Caki2 (cell line): ENCODE measurements at regions not wholly inside any gene's neighbourhood (a gene's known extent, or its start where the extent isn't known, plus 50 kb on each side); places are given as distances from the start of the nearest gene placed in this dataset.

Experiments
- DNase-seq: peaks from one replicate; pipeline ENCODE4 v3.0.0-alpha.2; 2015; ENCODE audit warnings: low read depth
- in situ Hi-C: cut with HindIII; loops from 2 replicates; pipeline ENCODE4 v1.10.0; 2016; ENCODE audit warnings: low sequenced_read_pairs, low pct_unique_long_range_greater_than_20kb, mixed read lengths

GRCh38 chr11:44506375-44507016, 59.0 kb upstream of the CD82 start:
- in situ Hi-C loops, result loop anchor here (25.0 kb wide), 1 partner anchor 394 kb away; no protein-coding TSS in a partner anchor
- peak; percentile 78 for DNase-seq

- in situ Hi-C loops, result loop anchor here (25.0 kb wide), 1 partner anchor 395 kb away; no protein-coding TSS in a partner anchor
Measured at GRCh38 chr11:44507491-44507890, 58.0 kb upstream of the CD82 start.

DNA sequence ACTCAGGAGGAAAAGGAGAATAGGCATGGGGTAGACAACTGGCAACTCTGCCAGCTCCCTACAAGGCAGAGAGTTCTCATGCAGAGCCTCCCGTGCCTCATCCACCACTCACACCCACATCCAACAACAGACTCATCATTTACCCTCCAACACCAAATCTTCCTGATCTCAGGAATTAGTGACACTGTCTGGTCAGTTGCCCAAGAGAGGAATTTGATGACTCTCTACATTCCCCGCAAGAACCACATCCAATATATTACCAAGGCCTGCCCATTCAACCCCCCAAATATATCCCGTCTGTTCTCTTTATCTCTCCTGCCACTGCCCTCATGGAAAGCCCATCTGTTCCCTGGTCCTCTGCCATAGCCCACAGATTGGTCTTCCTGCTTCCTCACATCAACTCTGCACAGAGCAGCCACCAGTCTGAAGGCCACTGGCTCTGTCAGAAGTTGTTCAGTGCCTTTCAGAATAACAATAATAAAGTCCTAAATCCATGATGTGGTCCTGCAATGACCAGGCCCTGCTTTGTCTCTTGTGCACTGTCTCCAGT, 57.5 kb upstream of the CD82 start:
- in situ Hi-C loops, result loop anchor here (25.0 kb wide), 1 partner anchor 396 kb away; no protein-coding TSS in a partner anchor
- DNase-seq, result no peak

More at GRCh38 chr11:44507491-44507890, 58.0 kb upstream of the CD82 start:
- DNase-seq, result peak; percentile 4

- no peak for DNase-seq
- in situ Hi-C loops, result loop anchor here (25.0 kb wide), 1 partner anchor 397 kb away; no protein-coding TSS in a partner anchor
Measured at GRCh38 chr11:44509296-44509695, 56.2 kb upstream of the CD82 start.

- in situ Hi-C loops, result loop anchor here (25.0 kb wide), 1 partner anchor 398 kb away; no protein-coding TSS in a partner anchor
- DNase-seq, result no peak
Measured at GRCh38 chr11:44510372-44510771, 55.1 kb upstream of the CD82 start.

DNA sequence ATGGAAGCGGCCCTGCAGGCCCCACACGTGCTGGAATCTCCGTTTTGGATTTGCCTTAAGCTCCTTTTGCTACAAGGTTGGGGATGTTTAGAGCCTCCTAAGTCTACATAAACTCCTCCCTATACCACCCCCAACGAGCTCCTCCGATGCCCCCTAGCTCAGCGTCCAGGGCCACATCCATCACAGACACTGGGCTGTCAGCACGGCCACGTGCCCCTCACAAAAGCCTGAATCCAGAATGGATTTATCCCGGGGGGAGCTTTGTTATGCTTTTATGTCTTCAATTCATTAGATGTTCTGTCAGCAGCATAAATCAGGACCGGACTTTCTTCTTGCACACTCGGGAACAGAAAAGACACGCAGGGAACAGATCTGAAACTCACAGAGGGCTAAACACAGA, 52.6 kb upstream of the CD82 start:
- in situ Hi-C loops, result loop anchor here (25.0 kb wide), 1 partner anchor 401 kb away; no protein-coding TSS in a partner anchor
- DNase-seq, result no peak

GRCh38 chr11:44515048-44515447, 50.4 kb upstream of the CD82 start:
- no peak for DNase-seq

More at GRCh38 chr11:44515048-44515447, 50.4 kb upstream of the CD82 start:
- in situ Hi-C loops, result loop anchor here (25.0 kb wide), 1 partner anchor 403 kb away; no protein-coding TSS in a partner anchor
